GM23248 (cell line): ENCODE measurements at regions not wholly inside any gene's neighbourhood (a gene's known extent, or its start where the extent isn't known, plus 50 kb on each side); places are given as distances from the start of the nearest gene placed in this dataset.
"Not testable (repeated sequence)": the region's sequence is repeated elsewhere in the genome, so short reads cannot be mapped to it uniquely, and the experiment has no call there.

Experiments
- DNase-seq: peaks from one replicate; pipeline ENCODE4 v3.0.0-alpha.2; 2015
- H2AFZ ChIP-seq: fragments of 200-600 bp; sonication (generic); 2 replicates; pipeline ENCODE4 v1.6.1; 2016; ENCODE audit warnings: antibody characterized with exemption
- H3F3A ChIP-seq: fragments of 200-600 bp; sonication (generic); 2 replicates; pipeline ENCODE4 v1.6.1; 2016; ENCODE audit warnings: mild to moderate bottlenecking, antibody characterized with exemption, mixed run types; ENCODE audit not compliant: insufficient read depth
- H3K27ac ChIP-seq: fragments of 200-600 bp; sonication (generic); 2 replicates; pipeline ENCODE4 v1.5.1; 2016; ENCODE audit warnings: mild to moderate bottlenecking
- H3K27me3 ChIP-seq: fragments of 200-600 bp; sonication (generic); replicated peaks from 2 replicates; pipeline ENCODE4 v1.6.1; 2016; ENCODE audit warnings: mild to moderate bottlenecking; ENCODE audit not compliant: insufficient read depth
- H3K36me3 ChIP-seq: fragments of 200-600 bp; sonication (generic); 2 replicates; pipeline ENCODE4 v1.6.1; 2016; ENCODE audit warnings: low read depth, mild to moderate bottlenecking
- H3K4me1 ChIP-seq: fragments of 200-600 bp; sonication (generic); 2 replicates; pipeline ENCODE4 v1.6.1; 2016; ENCODE audit warnings: mild to moderate bottlenecking; ENCODE audit not compliant: insufficient read depth
- H3K4me2 ChIP-seq: fragments of 200-600 bp; sonication (generic); one replicate; pipeline ENCODE4 v1.6.1; 2016; ENCODE audit warnings: mild to moderate bottlenecking; ENCODE audit not compliant: unreplicated experiment
- H3K4me3 ChIP-seq: fragments of 200-600 bp; sonication (generic); 2 replicates; pipeline ENCODE4 v1.5.1; 2016; ENCODE audit warnings: mild to moderate bottlenecking
- H3K79me2 ChIP-seq: fragments of 200-600 bp; sonication (generic); 2 replicates; pipeline ENCODE4 v1.6.1; 2016; ENCODE audit warnings: mild to moderate bottlenecking; ENCODE audit not compliant: insufficient read depth
- H3K9ac ChIP-seq: fragments of 200-600 bp; sonication (generic); 2 replicates; pipeline ENCODE4 v1.6.1; 2016; ENCODE audit warnings: mild to moderate bottlenecking
- H3K9me2 ChIP-seq: fragments of 200-600 bp; sonication (generic); 2 replicates; pipeline ENCODE4 v1.6.1; 2016; ENCODE audit warnings: mixed run types, mild to moderate bottlenecking, moderate library complexity; ENCODE audit not compliant: insufficient read depth
- H3K9me3 ChIP-seq: fragments of 200-600 bp; sonication (generic); one replicate; pipeline ENCODE4 v1.6.1; 2017; ENCODE audit warnings: low read depth
- H4K20me1 ChIP-seq: fragments of 200-600 bp; sonication (generic); 2 replicates; pipeline ENCODE4 v1.6.0; 2016; ENCODE audit not compliant: insufficient read depth
- WGBS, 2 experiments: methylation state at CpG; one replicate each; pipeline ENCODE4 v1.1.6; 2015 to 2017; ENCODE audit warnings: low lambda C conversion rate in 2 of 2, low coverage in 1 of 2; ENCODE audit errors: missing lambda C conversion rate in 2 of 2; 5-methylcytosine and 5-hydroxymethylcytosine counted together
- in situ Hi-C: fragments of 300-500 bp; cut with MboI; formaldehyde crosslinking; loops from 2 replicates; pipeline ENCODE4 v1.15.0; 2020

GRCh38 chr21:5057077-5057476 is 5464.3 kb upstream of the TPTE start:
- H3F3A ChIP-seq, in situ Hi-C loops, H3K9ac ChIP-seq, H3K4me1 ChIP-seq, H3K4me2 ChIP-seq, H3K4me3 ChIP-seq, H2AFZ ChIP-seq, DNase-seq, H3K79me2 ChIP-seq, H3K36me3 ChIP-seq, H3K9me3 ChIP-seq, H3K27ac ChIP-seq, H3K9me2 ChIP-seq, H3K27me3 ChIP-seq, H4K20me1 ChIP-seq: not testable (repeated sequence)
- WGBS, 2 experiments, result no CpG with 5 or more reads among the region's 24 CpGs

- H2AFZ ChIP-seq, H3K27ac ChIP-seq, H3K4me3 ChIP-seq, H3K36me3 ChIP-seq, H3K4me2 ChIP-seq, H3K79me2 ChIP-seq, H4K20me1 ChIP-seq, H3K27me3 ChIP-seq, H3K9me3 ChIP-seq, H3K9me2 ChIP-seq, H3K9ac ChIP-seq, DNase-seq, H3F3A ChIP-seq, in situ Hi-C loops, H3K4me1 ChIP-seq: not testable (repeated sequence)
- WGBS, 2 experiments, result no CpG with 5 or more reads among the region's 30 CpGs
These were observed 5460.9 kb upstream of the TPTE start for GRCh38 chr21:5060364-5061083.

- H3K4me2 ChIP-seq, H4K20me1 ChIP-seq, H3K27ac ChIP-seq, H3K4me3 ChIP-seq, H3K4me1 ChIP-seq, H3K9ac ChIP-seq, H3K27me3 ChIP-seq, H3F3A ChIP-seq, H3K36me3 ChIP-seq, H3K9me3 ChIP-seq, H2AFZ ChIP-seq, H3K79me2 ChIP-seq, in situ Hi-C loops, DNase-seq, H3K9me2 ChIP-seq: not testable (repeated sequence)
- WGBS, 2 experiments, result no CpG with 5 or more reads among the region's 25 CpGs
These were observed 5456.7 kb upstream of the TPTE start for GRCh38 chr21:5064581-5065142.

DNA sequence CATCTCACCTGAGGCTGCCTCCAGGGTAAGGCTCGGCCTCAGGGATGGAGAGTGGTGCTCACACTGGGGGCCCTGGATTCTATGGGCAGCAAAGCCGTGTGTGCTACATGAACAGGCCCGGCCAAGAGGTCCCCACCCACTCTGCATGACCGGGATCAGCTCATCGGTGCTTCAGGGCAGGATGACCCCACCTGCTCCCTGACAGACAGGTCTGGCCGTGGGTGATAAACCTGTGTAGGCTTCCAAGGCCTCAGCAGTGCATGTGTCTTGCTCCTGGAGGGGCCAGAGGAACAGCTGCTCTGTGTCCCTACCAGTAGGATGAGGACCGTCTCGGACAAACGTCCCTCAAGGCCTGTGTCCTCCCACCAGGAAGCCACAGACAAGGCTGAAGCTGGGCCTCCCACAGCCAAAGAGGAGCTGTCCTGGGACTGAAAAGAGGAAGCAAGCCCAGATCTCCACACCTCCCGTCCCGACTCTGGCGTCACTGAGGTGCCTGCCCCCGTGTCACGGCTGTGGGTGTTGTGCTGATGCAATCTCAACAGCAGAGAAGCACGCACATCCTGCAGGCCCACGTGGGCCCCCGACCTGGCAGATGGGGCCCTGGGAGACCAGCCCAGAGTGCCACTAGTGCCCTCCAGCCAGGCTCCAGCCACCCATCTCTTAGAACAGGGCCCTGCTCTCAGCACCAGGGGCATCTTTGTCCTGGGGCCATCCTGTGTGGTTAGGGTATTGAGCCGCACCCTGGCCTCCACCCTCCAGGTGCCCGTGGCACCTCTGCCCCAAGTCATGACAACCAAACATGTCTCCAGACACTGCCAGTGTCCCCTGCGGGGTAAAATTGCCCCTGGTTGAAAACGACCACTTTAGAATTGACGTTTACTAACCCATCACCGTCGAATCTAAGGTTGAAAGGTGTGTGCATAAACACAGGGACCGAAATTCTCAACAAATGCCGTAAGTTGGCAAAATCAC is 5455.9 kb upstream of the TPTE start:
- DNase-seq, H3K79me2 ChIP-seq, H3K4me3 ChIP-seq, H3K9me3 ChIP-seq, H3K36me3 ChIP-seq, H3K4me2 ChIP-seq, H3K9ac ChIP-seq, H3K9me2 ChIP-seq, H3K27ac ChIP-seq, H2AFZ ChIP-seq, H3F3A ChIP-seq, H3K4me1 ChIP-seq, H4K20me1 ChIP-seq, in situ Hi-C loops, H3K27me3 ChIP-seq: not testable (repeated sequence)
- WGBS, 2 experiments, result 92 to 94% methylated on average over 10 to 16 of the region's 26 CpGs

DNA sequence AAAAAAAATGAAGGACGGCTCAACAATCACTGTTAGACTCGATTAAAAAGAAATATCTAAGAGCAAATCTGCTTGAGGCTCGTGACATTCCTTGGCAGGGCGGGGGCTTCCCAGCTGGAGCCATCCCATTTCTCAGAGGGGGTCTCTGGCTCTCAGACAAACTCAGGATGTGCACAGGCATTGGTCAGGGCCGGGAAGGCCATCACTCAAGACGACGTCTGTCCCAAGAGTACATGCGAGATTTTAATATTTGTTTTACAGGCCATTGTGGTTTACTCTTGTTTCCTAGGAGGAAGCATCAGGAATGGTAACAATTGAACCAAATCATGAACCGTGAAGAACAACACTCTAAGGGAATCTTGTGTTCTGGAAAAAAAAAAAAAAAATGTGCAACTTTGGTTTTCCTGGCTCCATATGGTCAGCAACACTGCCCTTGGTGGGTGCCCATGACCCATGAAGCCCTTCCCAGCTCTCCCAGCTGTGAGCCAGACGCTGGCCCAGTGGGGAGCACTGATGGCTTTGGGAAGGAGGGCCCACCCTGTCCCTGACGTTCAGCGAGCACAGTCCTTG is 5454.6 kb upstream of the TPTE start:
- WGBS, 2 experiments, result 98 to 100% methylated on average over 2 to 3 of the region's 12 CpGs
- DNase-seq, result not testable (repeated sequence)

DNA sequence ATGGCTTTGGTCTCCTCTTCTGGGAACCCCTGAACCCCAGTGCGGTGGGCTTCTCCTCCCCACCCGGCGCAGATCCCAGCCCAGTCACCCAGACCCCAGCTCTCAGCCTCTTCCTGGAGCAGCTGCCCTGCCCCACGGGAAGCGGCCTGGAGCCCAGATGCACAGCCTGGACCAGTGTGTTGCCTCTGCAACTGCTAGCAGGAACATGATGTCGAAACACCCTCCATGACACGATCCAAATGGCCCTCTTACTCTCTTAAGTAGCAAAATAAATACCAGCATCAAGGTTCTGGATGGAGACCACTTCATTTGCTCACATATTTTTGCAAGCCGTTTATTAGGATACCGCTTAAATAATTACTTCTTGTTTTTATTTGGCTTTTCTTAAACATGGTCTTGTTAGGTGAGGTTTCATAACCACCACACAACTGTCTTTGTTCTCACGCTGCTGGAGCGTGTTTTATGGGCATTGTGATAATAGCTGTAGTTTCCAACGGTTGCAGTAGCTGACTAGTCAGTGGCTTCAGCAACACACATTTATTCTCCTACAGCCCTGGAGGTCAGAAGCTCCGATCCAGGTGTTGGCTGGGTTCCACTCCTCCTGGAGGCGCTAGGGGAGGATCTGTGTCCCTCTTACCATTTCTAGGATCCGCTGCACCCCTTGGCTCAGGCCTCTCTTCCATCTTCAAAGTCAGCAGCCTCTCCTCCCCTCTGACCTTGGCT is 5453.9 kb upstream of the TPTE start:
- H3K4me2 ChIP-seq, DNase-seq, in situ Hi-C loops, H3K79me2 ChIP-seq, H3K4me1 ChIP-seq, H3F3A ChIP-seq, H4K20me1 ChIP-seq, H3K9me3 ChIP-seq, H3K27ac ChIP-seq, H3K36me3 ChIP-seq, H3K9ac ChIP-seq, H2AFZ ChIP-seq, H3K9me2 ChIP-seq, H3K27me3 ChIP-seq, H3K4me3 ChIP-seq: not testable (repeated sequence)
- WGBS, 2 experiments, result 10% methylated on average over 2 of the region's 15 CpGs; no CpG with 5 or more reads in 1 of the 2 experiments

More for the DNA sequence above, 5454.6 kb upstream of the TPTE start:
- H3K4me2 ChIP-seq, H3K36me3 ChIP-seq, H3F3A ChIP-seq, H3K9me3 ChIP-seq, H3K27me3 ChIP-seq, H4K20me1 ChIP-seq, H3K4me1 ChIP-seq, in situ Hi-C loops, H3K4me3 ChIP-seq, H3K27ac ChIP-seq, H2AFZ ChIP-seq, H3K79me2 ChIP-seq, H3K9ac ChIP-seq, H3K9me2 ChIP-seq: not testable (repeated sequence)

- H3F3A ChIP-seq, H3K4me2 ChIP-seq, H3K9me2 ChIP-seq, H4K20me1 ChIP-seq, DNase-seq, H3K4me3 ChIP-seq, in situ Hi-C loops, H2AFZ ChIP-seq, H3K9ac ChIP-seq, H3K79me2 ChIP-seq, H3K36me3 ChIP-seq, H3K27ac ChIP-seq, H3K4me1 ChIP-seq, H3K27me3 ChIP-seq, H3K9me3 ChIP-seq: not testable (repeated sequence)
- no CpG with 5 or more reads among the region's 5 CpGs for WGBS, 2 experiments
These were observed 5452.7 kb upstream of the TPTE start for GRCh38 chr21:5068649-5069048.
